ENCODE measurements at regions not wholly inside any gene's neighbourhood (a gene's known extent, or its start where the extent isn't known, plus 50 kb on each side); places are given as distances from the start of the nearest gene placed in this dataset.
A peak's percentile ranks its signal among the peaks of the same experiment; 100 is the strongest.
"Not testable (repeated sequence)": the region's sequence is repeated elsewhere in the genome, so short reads cannot be mapped to it uniquely, and the experiment has no call there.

DNA sequence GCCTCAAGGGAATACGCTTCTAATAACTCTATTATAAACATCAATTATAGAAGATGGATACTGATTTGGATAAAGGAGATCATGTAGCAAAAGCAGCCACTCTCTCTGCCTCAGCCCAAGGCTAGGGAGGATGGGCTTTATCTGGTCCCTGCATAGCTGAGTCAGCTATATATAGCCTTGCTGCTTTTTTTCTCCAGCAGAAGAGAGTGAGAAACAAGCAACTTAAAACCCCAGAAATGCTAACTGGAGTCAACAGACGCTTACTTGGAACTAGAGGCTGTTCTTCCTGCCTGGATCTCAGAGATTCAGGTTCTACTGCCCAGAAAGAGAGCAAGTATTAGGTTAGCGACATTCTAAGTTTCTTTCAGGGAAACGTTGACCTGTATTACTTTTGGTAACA is 426.7 kb upstream of the KLHL29 start:
- DNase-seq (ENCODE audit: low read depth, low spot score) = no peak

GRCh38 chr2:22967756-22968155 is 417.2 kb upstream of the KLHL29 start:
- no peak for DNase-seq (ENCODE audit: low read depth, low spot score)

DNA sequence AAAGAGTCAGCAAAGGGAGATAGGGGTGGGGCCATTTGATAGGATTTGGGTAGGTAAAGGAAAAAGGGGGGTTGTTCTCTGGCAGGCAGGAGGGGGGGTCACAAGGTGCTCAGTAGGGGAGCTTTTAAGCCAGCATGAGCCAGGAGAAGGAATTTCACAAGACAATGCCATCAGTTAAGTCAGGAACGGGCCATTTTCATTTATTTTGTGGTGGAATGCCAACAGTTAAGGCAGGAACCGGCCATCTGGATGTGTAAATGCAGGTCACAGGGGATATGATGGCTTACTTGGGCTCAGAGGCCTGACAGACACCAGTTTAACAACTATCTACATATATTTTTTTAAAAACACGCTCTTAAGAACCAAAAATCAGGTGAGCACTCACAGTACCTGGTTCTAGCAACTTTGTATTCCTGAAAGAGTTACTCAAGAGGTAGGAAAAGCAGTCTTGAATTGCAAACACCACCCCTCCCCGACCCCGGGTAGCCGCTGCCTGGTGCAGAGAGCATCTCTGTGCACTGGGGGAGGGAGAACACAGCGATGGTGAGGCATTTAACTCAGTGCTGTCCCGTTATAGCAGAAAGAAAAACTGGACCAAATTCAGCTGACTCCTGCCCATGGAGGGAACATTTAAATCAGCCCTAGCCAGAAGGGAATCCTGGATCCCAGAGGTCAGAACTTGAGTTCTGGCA is 414.5 kb upstream of the KLHL29 start:
- DNase-seq (ENCODE audit: low read depth, low spot score) = no peak

GRCh38 chr2:22970991-22971390 is 414.0 kb upstream of the KLHL29 start:
- DNase-seq (ENCODE audit: low read depth, low spot score) = no peak

GRCh38 chr2:22981785-22982184 is 403.2 kb upstream of the KLHL29 start:
- no peak for DNase-seq (ENCODE audit: low read depth, low spot score)

- not testable (repeated sequence) for DNase-seq (ENCODE audit: low read depth, low spot score)
Observed at GRCh38 chr2:22984152-22984551, 400.8 kb upstream of the KLHL29 start.

- DNase-seq (ENCODE audit: low read depth, low spot score) = no peak
Observed at GRCh38 chr2:22990246-22990645, 394.7 kb upstream of the KLHL29 start.

DNA sequence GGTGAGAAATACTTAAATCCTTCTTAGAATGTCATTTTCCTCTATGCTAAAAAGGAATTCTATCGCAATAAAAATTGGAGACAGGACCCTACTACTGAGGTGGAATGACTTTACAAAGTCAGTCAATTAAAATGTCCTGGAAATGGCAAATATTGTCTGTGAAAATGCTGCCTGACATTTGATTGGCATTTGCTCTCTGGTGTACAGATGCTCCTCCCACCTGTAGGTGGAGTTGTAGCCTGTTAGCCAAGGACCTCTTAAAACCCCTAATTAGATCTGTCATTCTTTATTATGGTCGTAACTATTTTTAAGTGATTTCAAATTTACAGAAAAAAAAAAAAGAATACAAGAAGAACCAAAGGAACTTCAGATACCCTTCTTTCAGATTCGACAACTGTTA is 393.1 kb upstream of the KLHL29 start:
- no peak for DNase-seq (ENCODE audit: low read depth, low spot score)

DNA sequence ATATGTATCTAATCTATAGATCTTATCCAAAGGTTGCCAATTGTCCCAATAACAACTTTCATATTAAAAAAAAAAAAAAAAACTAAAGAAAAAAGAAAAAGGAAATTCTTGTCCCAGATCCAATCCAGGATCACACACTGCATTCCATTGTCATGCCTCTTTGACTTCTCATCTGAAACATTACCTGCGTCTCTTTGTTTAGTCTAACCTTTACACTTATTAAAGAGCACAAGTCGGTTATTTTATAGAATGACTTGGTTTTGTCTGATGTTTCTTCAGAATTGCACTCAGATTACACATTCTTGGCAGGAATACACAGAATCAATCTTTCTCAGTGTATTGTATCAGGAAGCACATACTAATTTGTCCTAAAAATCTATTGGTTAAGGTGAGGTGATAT is 392.5 kb upstream of the KLHL29 start:
- no peak for DNase-seq (ENCODE audit: low read depth, low spot score)

DNA sequence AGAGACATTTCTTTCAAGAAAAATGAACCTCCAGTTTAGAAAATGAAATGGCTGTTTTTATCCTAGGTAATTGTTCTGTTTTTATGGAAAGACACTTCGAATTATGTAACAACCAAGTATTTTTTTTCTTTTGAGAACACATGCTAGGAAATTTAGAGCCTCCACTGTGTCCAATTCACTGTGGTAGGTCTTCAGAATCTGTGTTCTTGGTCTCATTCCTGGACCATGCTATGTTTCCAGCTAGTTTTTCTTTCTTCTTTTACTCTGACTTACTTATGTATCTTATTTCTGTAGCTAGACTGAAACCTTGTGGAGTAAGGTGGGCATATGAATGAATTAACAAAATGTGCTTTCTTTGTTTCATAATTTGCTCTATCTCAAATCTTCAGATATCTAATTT is 391.7 kb upstream of the KLHL29 start:
- no peak for DNase-seq (ENCODE audit: low read depth, low spot score)

DNA sequence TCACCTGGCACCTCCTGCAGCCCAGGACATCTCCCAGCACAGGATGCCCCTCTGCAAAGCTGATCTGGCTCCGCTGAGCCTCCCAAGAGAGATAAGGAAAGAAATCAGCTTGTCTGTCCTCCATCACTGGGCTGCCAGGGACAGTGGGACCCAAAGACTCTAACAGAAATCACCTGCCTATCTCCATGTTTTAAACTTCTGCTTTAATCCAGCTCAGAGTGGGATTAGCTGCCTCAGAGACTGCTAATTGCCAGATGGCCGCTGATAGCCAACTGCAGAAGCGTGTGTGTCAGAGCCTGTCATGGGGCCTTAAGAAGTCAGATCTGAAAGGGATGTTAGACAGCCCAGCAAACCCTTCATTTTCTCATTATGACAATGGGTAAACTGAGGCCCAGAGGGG is 389.4 kb upstream of the KLHL29 start:
- DNase-seq (ENCODE audit: low read depth, low spot score) = no peak

- DNase-seq (ENCODE audit: low read depth, low spot score) = no peak
Observed at GRCh38 chr2:22996911-22997310, 388.1 kb upstream of the KLHL29 start.

GRCh38 chr2:22998359-22998758 is 386.6 kb upstream of the KLHL29 start:
- DNase-seq (ENCODE audit: low read depth, low spot score) = no peak

DNA sequence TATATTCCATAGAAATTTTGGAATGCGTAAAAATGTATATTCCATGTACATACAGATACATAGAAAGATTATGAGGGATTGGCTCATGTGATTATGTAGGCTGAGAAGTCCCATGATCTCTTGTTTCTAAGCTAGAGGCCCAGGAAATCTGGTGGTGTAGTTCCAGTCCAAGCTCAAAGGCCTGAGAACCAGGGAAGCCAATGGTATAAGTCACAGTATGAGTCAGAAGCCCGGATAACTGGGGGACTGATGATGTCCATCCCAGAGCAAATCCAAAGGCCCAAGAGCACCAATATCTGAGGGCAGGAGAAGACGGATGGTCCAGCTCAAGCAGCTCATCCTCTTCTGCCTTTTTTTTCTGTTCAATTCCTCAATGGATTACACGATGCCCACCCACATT is 385.0 kb upstream of the KLHL29 start:
- peak; percentile 2 for DNase-seq (ENCODE audit: low read depth, low spot score)

DNA sequence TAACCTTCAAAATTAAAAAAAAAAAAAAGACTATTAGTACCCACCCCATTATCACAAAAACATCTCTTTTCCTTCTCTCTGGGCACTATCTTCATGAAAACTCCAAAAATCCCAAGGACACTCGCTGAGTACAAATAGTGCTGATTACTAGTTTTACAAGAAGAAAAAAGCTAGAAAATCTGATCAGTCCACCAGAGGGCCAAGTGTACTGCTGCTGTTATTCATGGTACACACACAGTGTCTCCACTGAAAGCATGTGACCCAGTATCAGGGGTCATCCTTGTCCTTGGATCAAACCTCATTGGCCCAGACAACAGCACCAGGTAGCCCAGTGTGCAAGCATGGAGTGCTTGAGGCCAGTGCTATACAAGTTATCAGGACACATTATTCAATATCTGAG is 382.7 kb upstream of the KLHL29 start:
- DNase-seq (ENCODE audit: low read depth, low spot score) = no peak

- DNase-seq (ENCODE audit: low read depth, low spot score) = no peak
Observed at GRCh38 chr2:23005469-23005868, 379.5 kb upstream of the KLHL29 start.

- no peak for DNase-seq (ENCODE audit: low read depth, low spot score)
Observed at GRCh38 chr2:23007631-23008235, 377.2 kb upstream of the KLHL29 start.

DNA sequence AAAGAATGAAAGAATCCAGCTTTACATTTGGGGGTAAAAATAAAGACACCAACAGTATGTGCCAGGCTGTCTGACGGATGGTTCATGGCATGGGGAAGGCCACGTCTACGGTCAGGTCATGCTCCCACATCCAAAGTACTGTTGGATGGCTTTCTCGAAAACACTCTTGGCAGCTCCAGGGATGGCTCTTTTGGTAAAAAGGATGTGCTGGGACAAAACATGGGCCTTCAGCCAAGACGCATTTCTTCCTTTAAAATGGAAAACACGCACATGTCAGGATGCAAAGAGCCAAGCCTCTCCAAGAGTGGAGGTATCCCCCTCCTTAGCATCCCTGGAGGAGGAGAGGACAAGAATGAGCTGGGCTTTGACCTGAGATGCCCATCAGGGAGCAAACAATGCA is 376.5 kb upstream of the KLHL29 start:
- no peak for DNase-seq (ENCODE audit: low read depth, low spot score)

- DNase-seq (ENCODE audit: low read depth, low spot score) = no peak
Observed at GRCh38 chr2:23008951-23009350, 376.0 kb upstream of the KLHL29 start.

- DNase-seq (ENCODE audit: low read depth, low spot score) = peak; percentile 39
Observed at GRCh38 chr2:23009545-23010149, 375.3 kb upstream of the KLHL29 start.

DNA sequence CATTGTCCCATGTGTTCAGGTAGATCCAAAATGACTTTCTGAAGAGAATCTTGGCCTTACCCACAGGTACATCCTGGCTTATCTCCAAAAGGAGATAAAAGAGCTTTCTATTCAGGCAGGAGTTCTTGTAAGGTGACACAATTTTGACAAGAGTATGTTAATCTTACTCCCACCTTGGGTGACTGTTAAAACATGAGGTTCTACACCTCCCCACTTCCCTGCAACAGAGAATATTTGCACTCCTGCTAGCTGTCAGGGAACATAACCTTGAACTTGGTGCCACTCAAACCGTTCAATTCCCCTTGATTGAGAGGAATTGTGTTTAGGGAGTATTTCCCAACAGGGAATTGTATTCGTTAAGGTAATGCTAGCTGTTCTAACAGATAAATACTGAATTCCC is 372.5 kb upstream of the KLHL29 start:
- DNase-seq (ENCODE audit: low read depth, low spot score) = no peak

GRCh38 chr2:23015651-23016200 is 369.3 kb upstream of the KLHL29 start:
- no peak for DNase-seq (ENCODE audit: low read depth, low spot score)

DNA sequence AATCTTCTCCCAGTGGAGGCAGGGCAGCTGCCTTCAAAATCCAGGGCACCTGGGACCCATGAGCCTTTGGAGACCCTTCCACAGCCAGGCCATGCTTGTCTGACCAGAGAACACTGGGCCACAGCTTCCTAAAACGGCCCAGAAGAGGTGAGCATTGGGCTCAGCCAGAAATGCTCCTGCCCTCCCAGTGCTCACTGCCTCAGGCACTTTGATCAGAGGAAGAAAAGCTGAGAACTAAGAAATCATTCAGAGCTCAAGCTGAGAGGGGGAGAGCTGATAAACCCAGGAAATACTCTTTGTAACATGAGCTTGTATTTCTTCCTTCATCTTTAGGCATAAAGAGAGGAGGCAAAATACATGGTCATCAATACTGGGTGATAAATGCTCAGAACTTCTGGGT is 365.5 kb upstream of the KLHL29 start:
- no peak for DNase-seq (ENCODE audit: low read depth, low spot score)

Measured in astrocyte of the hippocampus (primary cell).